HG02943 (cell line): ENCODE measurements at regions not wholly inside any gene's neighbourhood (a gene's known extent, or its start where the extent isn't known, plus 50 kb on each side); places are given as distances from the start of the nearest gene placed in this dataset.

Source experiments
- ATAC-seq: cut with Tn5 transposase; IDR thresholded peaks from one replicate; pipeline ENCODE4 v1.9.1; 2021; ENCODE audit warnings: mild to moderate bottlenecking, low read depth, moderate library complexity; ENCODE audit not compliant: unreplicated experiment

DNA sequence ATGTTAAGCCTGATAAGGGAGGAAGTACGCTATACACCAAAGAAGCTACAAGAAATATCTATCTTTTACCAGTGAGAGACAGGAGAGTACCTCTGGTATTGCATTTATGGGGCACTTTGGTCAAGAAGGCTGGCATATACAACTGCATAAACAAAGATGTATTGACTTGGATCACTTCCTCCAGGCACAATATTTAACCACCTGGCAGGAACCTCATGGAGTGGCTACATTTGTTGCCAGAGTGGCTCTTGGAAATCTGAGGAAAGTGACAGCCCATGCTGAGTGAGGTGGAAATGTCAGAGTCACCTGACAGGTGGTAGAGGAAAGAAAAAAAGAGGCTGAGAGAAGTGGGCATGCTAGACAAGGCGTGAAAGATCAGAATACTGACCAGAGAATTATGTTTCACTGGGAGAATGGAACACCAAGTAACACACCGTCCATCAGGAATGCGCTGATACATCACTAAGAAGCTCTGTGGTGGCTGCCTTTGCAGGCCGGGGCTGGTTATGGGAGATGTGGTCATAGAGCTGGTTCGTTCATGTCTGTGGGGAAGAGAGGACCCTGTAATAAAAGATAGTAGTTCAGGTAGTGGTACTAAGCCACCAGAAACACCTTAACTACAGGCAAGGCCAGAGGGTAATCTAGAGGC lies 61.4 kb upstream of the UFL1 start:
- ATAC-seq = no peak

DNA sequence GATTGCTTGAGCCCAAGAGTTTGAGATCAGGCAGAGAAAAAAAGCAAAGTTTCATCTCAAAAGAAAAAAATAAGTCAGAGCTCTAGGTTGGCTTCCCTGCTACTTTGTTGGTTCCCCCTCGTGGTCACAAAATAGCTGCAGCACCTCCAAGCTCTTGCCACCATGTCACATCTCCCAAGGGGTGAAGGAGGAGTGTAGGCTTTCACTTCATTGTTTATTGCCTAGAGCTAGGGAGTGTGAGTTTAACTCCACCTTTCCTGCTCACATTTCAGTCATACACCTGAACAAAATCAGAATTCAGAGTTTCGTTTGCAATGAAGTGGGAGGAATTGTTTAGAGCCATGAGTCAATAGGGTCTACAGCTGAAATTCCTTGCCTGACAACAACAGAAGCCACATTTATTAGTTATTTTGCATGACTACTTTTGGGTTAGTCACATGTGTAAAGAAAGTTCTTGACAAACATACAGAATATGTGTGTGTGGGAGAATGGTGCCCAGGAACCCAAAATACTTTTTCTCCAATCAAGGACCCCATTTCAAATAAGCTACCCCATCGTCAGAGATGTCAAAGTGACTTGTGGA lies 56.2 kb upstream of the UFL1 start:
- ATAC-seq = no peak

DNA sequence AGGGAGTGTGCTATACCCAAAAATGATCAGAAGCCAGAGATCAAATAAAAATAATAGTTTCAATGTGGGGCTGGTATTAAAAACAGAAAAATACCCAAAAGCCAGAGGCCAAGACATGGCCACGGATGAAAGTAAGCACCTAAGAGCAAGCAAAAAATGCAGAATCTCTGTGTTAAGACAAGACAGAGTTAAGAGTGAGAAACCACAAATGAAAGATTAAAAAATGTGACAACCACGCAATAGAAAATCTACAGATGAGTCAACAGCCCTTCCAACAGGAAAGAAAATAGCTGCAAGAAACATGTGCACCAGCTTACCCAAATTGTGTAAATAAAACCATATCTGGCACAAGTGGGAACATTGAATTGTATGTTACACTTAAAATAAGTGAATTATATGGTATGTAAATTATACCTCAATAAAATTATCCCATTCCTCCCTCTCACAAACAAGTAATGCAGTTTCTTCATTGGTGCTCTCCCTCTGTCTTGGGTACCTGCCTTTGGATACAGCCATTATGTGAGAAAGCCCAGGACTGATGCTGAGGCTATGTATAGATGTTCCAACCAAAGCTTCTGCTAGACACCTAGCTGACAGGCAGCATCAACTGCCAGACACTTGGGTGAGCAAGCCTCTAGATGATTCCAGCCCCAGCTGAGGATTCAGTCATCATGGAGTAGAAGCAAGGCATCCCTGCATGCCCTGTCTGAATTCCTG lies 55.3 kb upstream of the UFL1 start:
- no peak for ATAC-seq

DNA sequence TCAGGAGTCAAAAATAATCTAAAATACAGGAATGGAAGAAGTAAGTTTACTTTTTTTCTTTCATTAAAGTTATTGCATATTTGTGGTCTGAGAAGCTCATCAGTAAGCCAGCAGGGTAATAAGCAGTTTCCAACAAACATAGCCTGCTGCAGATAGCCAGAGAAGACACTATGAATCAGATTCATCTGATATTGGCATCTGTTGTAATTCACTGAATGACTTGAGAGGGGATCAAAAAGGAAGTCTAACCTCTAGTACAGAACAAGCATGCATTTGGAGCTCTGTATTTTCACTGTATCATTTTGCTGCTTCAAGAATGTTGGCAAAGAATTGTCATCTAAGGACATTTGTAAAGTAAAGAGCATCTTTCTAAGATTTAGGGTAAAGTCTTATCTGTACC lies 53.8 kb upstream of the UFL1 start:
- ATAC-seq = no peak

DNA sequence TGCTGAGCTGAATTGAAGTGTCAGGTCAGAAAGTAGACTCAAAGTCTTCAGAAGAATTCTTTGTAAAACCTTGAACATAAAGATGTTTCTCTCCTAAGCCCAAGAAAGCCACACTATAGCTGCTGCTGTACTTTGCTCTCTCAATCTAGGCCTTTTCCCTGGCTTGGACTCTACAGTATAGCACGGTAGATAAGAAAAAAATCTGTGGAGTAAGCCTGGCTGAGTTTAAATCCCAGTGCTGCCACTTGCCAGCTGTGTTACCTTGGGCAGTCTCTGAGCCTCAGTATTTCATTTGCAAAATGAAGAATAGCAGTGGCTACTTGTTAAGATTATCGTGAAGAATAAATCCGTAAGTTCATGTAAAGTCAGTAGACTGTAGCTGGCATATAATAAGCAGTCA lies 53.3 kb upstream of the UFL1 start:
- no peak for ATAC-seq

DNA sequence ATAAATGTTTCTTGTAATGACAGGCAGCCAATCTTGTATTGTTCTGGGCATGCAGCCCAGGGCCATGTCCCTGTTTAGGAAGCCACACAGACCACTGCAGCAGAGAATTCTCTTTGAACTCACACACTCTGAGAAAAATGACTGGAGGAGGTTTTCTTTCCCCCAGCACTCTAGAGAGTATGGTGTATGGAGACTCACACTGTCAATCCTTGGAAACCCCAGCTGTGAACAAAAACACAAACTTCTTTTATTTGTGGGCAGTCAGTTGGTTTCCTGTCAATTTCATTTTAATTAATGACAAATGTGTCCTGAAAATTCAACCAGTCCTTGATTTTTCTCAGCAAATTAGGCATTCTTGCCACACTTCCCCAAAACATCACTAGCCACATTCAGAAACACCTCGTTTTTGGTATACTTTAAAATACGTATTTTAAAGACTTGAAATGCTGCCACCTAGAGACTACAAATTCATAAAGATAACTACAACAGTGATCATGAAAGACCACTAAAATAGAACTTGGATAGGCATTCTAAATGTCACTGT lies 52.9 kb upstream of the UFL1 start:
- ATAC-seq = no peak

DNA sequence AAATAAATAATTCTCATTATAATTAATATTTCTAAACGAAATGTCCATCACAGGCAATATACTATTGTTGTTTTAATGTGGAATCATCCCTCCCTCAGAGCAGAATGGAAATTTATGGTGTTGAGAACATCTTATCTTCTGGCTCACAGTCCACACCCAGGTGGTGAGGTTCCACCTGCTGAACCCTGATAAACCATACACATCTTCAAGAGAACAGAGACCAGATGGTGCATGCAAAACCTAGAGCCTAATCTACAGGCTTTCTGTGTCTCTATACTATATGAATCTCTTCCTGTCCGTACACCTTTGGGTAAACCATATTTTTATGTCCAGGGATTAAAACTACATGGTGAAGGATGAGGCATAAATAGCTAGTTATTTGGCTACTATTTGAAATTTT lies 52.3 kb upstream of the UFL1 start:
- no peak for ATAC-seq

DNA sequence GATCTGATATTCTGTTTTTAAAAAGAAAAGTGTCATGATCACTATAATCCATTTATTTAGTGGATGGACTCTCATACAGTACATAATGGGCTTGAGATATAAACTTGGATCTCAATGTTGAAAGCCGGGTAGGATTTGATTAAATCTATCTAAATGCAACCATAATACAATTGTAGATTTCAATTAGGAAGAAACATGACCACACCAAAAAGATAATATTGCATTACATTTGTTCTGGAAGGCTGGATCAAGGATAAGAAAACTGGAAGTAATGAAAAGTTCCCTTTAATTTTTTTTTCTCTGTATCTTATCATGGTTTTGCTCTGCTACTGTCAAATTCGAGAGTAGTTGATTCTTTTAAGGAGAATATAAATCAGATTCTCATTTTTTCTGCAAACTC lies 51.3 kb upstream of the UFL1 start:
- no peak for ATAC-seq
